ENCODE measurements at regions not wholly inside any gene's neighbourhood (a gene's known extent, or its start where the extent isn't known, plus 50 kb on each side); places are given as distances from the start of the nearest gene placed in this dataset.
A peak's percentile ranks its signal among the peaks of the same experiment; 100 is the strongest.

DNA sequence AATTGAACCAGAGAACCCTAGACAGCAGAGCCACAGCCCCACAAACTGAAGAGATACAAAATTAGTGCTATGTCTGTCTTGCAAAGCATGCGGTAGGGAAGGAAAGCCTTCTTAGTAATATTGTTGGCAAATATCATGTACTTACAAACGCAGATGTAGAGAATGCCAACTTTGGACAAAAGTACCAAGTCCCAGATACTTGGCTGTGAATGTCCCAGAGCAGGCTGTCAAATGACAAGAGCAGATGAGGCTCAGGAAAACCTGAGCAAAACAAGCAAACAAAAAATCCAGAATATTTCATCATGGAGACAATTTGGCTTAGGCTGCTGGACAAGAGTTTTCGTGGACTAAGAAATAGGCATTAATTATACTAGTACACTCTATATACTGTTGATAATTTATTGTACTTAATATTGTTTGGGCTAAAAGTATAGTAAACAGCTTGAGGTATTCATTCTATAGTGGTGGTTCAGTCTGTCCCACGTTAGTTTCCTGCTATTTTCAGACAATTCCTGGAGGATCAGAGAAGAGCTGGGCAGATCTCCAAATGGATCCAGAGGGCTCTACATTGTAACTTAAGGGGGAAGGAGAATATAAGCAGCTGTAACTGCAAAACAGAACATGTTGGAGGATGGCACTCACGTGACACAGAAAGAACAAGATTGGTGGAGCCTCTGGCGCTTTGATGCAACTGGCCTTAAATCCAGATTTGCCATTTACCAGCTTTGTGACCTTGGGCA, 329.8 kb downstream of the ATP23 start:
- DNase-seq: peak; percentile 24 to 51

DNA sequence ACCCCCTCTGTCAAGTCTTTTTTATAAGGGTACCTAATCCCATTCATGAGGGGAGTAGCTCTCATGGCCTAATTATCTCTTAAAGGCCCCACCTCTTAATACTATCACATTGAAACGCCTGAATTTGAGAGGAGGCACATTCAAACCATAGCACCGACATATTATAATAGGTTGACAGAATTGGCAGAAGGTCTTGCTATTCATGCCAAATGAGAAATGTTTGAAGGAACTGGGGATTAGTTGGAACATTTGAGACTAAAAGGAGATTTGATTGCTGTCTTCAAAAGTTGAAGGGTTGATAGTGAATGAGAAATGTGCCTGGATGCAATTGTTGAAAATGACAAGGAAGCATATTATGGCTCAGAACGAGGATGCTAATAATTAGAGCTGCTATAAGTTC, 331.1 kb downstream of the ATP23 start:
- peak in 1 of 2 experiments; percentile 38 for DNase-seq

DNA sequence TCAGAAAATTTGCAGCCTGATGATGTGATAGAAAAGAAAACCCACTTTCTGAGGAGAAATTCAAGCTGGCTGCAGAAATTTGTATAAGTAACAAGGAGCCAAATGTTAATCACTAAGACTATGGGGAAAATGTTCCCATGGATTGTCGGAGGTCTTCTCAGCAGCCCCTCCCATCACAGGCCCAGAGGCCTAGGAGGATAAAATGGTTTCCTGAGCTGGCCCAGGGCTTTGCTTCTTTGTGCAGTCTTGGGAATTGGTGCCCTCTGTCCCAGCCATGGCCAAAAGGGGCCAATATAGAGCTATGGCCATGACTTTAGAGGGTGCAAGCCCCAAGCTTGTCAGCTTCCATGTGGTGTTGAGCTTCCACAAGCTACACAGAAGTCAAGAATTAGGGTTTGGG, 335.9 kb downstream of the ATP23 start:
- DNase-seq: no peak

DNA sequence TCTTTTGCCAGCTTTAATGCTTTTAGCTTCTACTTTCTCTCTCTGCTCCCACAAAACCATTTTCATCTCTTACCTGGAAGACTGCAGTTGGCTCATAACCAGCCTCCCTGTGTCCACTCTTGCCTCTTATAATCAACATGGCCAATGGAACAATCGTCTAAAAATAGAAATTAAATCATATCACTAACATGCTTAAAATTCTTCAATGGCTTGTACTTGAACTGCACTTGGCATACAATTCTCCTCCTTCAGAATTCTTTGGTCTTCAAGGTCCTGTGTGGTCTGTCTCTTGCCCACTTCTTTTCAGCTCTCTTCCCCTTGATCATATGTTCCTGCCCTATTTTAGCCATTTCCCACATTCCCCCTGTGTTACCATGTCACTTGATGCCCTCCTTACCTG, 342.2 kb downstream of the ATP23 start:
- DNase-seq: no peak

DNA sequence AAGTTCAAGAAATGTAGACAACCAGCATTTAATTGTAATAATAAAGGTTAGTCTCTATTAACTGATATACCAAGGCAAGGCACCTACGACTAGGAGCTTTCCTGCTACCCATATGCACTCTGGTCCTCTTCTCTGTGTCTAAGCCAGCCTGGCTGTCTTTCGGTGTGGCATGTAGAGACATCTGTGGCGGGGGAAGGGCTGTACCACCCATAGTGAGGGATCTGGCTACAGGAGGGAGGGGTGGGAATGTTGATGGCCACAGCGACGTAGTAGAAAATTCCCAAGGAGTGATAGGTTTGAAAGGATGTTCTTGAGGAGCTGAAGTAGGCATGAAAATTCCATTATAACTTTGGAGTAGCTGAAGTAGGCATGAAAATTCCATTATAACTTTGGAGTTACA, 344.2 kb downstream of the ATP23 start:
- peak in 1 of 2 experiments; percentile 72 for DNase-seq

DNA sequence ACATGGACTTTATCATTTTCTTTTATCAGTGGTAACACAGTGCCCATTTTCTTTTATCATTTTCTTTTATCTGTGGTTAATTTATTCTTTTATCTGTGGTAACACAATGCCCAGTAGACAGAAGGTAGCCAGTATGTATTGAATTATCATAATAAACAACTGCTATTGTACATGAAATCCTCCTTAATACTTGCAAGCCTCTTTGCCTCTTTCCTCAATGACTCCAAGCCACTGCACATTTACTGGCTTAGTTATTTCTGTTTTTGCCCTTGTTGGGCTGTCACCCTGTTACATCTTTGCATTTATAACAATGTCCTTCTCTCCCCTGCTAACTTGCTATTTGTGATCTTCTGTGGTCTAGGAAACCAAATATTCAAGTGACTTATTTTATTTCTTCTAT, 345.0 kb downstream of the ATP23 start:
- no peak for DNase-seq

DNA sequence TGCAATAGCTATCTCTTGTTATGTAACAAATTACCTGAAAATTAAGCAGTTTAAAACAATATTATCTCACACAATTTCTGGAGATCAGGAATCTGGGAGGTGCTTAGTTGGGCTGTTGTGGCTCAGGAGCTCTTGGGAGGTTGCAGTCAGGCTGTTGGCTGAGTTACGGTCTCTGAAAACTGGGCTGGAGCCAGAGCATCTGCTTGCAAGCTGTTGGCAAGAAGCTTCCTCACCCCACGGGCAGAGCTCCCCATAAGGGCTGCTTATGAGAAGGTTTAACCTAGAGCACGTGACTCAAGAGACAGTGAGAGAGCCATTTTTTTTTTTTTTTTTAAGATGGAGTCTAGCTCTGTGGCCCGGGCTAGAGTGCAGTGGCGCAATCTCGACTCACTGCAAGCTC, 346.8 kb downstream of the ATP23 start:
- DNase-seq: peak; percentile 72 to 91

DNA sequence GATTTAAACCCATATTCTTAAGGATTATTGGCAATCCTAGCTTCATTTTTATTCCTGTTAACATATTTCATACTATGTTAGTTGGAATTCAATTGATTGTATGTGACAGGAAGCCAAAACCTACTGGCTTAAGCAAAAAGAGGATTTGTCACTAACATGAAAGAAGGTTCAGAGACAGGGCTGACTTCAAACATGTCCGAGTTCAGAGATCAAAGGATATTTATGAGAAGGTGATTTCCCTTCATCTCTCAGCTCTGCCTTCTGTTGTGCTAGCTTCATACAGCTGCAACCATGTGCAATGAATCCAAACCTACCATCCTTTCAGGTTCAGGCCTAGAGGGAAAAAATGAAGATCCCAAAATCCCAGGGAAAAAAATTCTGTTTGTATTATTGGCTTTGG, 349.7 kb downstream of the ATP23 start:
- DNase-seq: no peak

DNA sequence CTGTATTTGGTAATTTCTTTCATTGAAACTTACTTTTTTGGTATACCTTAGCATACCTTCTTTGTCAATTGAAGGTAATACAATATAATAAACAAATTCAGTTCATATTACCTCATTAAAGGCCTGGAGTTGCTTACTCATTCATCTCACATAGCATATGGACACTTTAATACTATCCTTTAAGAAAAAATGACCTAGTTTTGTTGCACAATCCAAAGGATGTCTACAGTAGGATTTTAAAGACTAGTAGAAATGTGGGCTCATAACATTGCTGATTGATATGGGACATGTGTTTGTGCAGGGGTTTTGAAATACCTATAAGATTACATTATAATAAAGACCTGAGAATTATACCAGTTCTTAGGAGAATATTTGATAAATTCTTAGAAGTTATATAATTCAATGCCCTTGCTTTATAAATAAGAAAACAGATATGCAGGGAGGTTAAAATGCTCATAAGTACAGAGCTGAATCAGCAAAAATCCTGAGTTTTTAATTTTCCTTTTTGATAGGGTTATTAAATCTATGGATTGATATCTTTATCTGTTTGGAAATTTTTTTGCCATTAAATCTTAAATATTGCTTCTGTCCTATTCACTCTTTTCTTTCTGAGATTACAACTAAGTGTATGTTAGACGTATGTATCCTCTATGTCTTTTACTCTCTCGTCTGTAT, 352.1 kb downstream of the ATP23 start:
- no peak for DNase-seq

DNA sequence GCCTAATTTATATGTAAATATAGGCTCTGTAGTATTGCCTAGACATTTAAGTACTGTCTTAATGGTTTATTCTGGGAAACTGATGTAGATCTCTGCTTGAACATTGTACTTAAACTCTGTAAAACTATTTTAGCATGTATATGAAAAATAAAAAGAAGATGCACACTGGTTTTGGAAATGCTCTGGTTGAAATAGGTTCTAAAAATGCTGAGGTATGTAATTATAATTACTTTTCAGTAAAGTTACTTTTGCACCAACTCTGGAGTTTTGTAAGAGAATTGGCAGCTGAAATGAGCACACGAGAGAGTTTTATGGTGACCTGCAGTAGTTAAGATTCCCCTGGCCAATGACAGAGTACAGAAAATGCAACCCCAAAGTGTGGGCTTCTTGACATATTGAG, 353.9 kb downstream of the ATP23 start:
- no peak for DNase-seq

DNA sequence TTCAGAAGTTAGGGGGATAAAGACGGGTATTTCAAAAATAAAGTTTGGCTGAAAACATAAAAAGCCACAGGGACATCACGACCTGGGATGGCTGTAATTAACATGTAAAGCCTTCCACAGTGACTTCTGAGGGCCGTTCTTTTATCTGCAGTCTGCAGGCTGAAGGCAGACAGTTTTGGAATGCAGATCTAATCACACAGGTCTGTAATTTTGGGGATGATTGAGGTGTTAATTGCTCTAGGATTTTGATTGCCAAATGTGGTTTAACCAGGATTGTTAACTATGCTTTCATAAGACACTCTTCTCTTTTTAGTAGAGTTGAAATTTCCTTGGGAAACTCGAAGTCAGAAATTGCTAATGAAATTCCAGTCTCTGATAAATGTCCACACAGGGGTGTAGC, 355.5 kb downstream of the ATP23 start:
- no peak for DNase-seq

DNA sequence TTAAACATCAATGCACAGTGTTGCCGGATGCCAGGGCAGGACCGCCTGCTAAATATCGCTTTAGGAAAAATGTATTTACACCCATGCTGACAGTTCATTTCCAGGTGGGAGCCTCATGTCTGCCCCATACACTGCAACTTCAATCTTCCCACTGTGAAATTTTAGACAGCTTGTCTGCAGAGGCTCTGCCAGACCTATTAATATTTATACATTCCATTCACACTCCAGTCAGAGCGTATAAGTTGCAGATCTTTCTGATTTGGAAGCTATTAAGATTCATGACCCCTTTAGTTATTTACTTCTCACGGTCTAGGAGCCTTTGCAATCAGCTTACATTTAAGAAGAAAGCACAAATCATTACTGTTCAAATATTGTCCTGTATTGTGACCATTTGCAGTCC, 357.4 kb downstream of the ATP23 start:
- no peak for DNase-seq

DNA sequence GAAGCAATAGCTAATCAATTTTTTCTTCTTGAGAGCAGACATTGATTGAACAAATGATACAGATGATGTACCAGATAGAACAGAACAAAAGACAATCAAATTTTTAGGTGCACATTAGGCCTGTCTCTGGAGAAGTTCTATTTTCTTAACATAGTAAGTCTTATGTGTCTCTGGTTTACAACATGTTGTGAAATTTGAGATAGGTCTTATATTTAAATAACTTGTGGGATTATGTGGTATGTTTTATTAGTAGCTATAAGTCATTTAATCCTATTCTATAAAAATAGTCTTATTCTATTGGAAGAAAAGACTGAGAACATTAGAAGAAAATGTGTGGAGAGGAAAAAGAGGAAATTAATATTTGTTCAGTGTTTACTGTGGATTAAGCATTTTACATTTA, 358.0 kb downstream of the ATP23 start:
- DNase-seq: no peak

DNA sequence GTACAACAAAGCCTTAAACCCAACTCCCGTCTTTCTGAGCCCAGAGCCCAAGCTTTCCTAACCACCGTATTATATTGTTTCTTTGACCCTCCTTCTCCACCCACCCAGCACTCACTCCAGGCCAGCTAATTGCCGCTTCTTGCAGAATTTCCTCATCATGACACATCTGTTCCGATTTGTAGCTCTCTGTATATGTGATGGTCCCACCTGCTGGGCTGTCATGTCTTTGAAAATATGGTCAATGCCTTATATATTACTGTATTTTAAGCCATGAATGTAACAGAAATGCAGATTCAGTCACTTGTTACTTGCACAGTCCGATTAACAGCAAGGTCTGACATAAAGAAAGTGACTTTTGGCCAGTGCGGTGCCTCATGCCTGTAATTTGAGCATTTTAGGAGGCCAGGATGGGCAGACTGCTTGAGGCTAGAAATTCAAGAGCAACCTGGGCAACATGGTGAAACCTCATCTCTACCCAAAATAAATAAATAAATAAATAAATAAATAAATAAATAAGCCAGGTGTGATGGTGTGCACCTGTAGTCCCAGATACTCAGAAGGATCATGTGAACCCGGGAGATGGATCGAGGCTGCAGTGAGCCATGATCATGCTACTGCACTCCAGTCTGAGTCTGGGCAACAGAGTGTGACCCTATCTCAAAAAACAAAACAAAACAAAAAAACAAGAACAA, 359.8 kb downstream of the ATP23 start:
- DNase-seq: peak in 1 of 2 experiments; percentile 5

DNA sequence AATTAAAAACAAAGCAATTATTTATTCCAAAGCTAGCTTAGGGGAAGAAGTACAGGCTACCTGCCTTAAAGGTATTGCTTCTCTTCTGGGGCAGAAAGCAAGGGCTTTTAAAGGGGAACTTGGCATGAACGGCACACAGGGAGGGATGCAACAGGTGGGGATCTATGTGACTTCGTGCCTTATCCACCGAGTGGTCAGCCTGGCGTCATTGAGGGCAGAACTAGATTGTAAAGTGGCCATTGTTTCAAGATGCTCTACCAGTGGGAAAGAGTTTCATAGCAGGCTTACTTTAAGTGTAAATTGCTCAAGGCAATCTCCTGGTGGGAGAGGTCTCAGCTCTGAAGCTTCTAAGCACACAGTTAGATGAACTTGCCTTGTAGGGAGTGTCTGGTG, 360.4 kb downstream of the ATP23 start:
- no peak for DNase-seq

DNA sequence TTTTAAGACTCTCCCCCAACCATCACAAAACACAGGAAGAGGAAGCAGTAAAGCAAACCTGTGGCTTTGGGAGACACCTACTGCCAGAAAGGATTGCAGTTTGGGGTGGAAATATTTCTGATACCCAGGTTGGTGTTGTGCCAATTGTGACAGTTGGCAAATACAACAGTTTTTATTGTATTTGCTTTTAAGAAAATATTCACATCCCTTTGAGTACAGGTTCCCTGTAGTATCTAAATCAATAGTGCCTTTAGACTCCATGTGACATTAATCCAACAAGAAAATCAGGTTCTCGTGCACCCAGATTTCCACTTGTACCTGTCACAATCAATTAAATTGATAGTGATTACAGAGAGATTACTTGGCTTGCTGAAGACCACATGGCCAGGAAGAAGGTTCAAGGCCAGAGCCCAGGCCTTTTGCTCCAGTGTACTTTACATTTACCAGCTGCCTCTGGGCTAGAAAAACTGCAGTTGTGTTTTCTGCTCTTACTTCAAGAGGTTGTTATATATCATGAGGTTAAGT, 361.2 kb downstream of the ATP23 start:
- DNase-seq: peak in 1 of 2 experiments; percentile 30

DNA sequence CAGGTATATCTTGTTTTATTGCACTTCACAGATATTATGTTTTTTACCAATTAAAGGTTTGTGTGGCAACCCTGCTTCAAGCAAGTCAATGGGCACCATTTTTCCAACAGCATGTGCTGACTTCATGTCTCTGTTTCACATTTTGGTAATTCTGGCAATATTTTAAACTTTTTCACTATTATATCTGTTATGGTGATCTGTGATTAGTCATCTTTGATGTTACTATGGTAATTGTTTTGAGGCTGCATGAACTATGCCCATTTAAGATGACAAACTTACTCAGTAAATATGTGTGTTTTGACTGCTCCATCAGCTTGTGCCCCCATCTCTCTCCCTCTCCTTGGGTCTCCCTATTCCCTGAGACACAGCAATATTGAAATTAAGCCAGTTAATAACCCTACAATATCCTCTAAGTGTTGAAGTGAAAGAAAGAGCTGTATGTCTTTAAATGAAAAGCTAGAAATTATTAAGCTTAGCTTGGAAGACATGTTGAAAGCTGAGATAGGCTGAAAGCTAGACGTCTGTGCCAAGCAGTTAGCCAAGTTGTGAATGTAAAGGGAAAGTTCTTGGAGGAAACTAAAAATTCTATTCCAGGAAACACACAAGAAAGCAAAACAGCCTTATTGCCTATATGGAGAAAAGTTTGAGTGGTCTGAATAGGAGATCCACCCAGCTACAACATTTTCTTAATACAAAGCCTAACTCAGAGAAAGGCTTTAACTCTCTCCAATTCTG, 365.1 kb downstream of the ATP23 start:
- DNase-seq: no peak

DNA sequence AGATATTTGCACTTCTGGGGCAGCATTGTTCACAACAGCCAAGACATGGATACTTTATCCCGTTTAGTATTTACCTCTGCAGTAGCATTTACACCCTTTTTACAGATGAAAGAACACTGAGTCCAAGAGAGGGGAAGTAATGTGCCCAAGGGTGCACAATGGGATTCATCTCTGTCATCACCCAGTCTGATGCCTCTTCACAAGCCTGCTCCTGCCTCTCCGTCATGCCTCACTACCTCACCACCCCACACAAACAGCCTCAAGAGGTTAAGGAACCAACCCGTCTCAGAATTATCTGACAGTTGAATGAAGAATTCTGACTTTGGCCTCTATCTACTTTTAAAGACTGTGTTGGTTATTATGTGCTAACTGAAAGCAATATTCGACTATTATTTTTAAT, 368.4 kb downstream of the ATP23 start:
- DNase-seq: peak in 1 of 2 experiments; percentile 18

DNA sequence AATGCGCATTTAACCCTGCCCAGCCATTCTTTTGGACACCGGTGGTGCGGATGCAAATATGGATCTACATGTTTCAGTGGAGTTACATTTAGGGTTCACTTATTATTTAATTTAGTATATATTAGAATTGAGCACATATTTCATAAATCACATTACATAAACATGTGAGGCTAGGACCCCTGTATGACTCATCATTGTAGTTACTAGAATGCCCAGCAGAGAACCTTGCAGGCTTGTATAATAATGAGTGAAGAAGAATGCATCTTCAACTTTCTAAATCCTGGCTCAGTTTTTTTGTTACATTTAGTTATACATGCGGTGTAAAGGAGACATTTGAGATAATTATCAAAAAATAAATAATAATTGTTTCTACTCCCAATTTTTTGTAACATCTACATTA, 369.0 kb downstream of the ATP23 start:
- DNase-seq: no peak

DNA sequence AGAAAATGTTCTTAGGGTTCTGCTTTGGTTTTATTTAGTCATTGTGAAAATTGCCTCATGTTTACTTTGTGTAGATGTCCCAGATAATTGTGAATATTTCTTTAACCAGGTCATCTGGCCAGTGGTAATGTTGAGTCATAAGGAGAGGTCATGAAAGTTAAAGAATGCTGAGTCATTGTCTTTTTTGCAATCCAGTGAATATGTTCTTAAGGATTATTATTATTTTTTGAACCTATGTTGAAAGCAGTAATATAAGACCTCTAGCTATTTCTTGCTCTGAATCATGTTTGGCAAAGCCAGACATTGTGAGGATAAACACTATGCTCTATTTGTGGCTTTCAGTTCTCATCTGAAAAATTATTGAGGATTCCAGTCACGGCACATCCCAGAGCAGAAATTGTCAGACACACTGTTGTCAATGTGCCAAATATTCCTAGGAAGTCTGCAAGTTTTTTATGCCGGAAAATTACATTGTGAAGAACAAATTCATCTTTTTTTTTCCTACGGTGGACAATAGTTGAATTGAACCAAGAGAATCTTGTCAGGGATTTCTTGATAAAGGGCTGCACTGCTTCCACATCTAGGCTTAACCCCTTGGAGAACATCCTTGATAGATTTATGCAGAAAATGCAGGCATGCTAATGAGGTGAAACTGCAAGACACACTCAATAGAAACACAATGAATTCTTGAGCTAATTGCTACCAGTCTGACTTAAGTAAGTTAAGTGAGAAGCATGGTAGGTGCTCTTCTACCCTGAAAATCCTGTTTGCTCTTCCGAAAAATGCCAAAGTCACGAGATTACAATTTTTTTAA, 369.6 kb downstream of the ATP23 start:
- peak in 1 of 2 experiments; percentile 4 for DNase-seq

DNA sequence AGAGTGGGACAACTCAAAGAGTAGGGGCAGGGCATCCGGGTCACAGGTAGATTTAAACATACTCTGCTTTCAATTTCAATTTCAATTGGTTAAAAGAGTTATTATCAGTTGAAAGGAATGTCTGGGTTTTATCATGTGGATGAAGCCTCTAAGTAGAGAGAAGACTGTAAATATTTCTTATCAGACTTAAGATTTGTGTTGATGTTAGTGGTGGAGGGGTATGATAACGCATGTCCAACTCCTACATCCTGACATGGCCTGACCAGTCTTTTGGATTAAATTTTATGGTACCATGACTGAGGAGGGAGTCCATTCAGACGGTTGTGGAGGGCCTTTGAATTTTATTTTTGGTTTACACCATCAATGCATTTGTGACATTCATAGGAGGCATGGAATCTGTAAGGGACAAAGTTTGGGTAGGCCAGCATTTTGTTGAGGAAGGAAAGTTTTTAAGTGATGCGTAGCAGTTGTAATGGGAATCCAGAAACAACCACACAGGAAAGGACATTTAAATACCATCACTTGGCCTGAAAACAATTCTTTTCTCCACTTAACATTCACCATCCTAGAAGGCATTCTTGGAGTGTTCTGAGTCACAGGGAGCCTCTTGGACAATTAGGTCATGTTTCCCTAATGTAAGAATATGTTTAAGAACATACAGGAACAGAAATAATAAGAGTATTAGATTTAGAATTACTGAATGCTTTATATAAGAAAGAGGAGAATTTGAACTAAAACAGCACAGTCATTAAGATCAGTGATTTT, 371.9 kb downstream of the ATP23 start:
- DNase-seq: no peak

All from NCI-H446 (cell line).